Activated naive CD4-positive, alpha-beta T cell treated with anti-CD3 and anti-CD28 coated beads for 36 hours (primary cell): ENCODE measurements at regions not wholly inside any gene's neighbourhood (a gene's known extent, or its start where the extent isn't known, plus 50 kb on each side); places are given as distances from the start of the nearest gene placed in this dataset.
A peak's percentile ranks its signal among the peaks of the same experiment; 100 is the strongest.

ENCODE experiments used
- CTCF ChIA-PET: fragments of 350-600 bp; sonication (Branson Sonifier 250); formaldehyde crosslinking; loops from one replicate; lab custom pipeline; 2021; ENCODE audit warnings: antibody characterized with exemption; lab: Charles Lee
- DNase-seq: peaks from one replicate; pipeline ENCODE4 v3.0.0-alpha.2; 2020
- H3K27ac Mint-ChIP-seq: one replicate; pipeline ENCODE4 v1.8.0; 2021; ENCODE audit warnings: mild to moderate bottlenecking, mixed read lengths
- H3K27me3 Mint-ChIP-seq: one replicate; pipeline ENCODE4 v1.8.0; 2021; ENCODE audit warnings: low read depth, mixed read lengths
- H3K36me3 Mint-ChIP-seq: one replicate; pipeline ENCODE4 v1.8.0; 2021; ENCODE audit warnings: low read depth, mixed read lengths
- H3K4me1 Mint-ChIP-seq: one replicate; pipeline ENCODE4 v1.8.0; 2021; ENCODE audit warnings: low read depth, mixed read lengths
- H3K4me3 Mint-ChIP-seq: one replicate; pipeline ENCODE4 v1.8.0; 2021; ENCODE audit warnings: mild to moderate bottlenecking, moderate library complexity, mixed read lengths
- H3K9me3 Mint-ChIP-seq: one replicate; pipeline ENCODE4 v1.8.0; 2021; ENCODE audit warnings: mixed read lengths
- intact Hi-C: fragments of 100-400 bp; cut with micrococcal nuclease; formaldehyde crosslinking; loops from one replicate; pipeline ENCODE4 v1.15.1; 2023

GRCh38 chr17:412211-413015 lies 59.8 kb upstream of the RPH3AL start:
- Mint-ChIP-seq H3K4me1 (peaks cover 74% of the 10 kb centered on the region), H3K4me3 (peak overlapping the region; percentile 80), H3K9me3 (no peaks in the 10 kb centered on the region), H3K27me3 (peaks cover 3% of the 10 kb centered on the region), H3K27ac (peak overlapping the region; percentile 99), H3K36me3 (peaks cover 31% of the 10 kb centered on the region)
- CTCF ChIA-PET = interaction anchor here (0.5 to 3.2 kb wide), 46 partner anchors 9 to 569 kb away, joined by 3 to 124 read pairs (median 4); no protein-coding TSS in a partner anchor
- intact Hi-C loops = loop anchor here (1.0 to 5.0 kb wide), 7 partner anchors 145 to 568 kb away; partner anchors contain the start of genes GLOD4 and MRM3
- DNase-seq = peak; percentile 83

- H3K4me3 Mint-ChIP-seq = peak overlapping the region; percentile 76
- peaks cover 3% of the 10 kb centered on the region for H3K27me3 Mint-ChIP-seq
- peak overlapping the region; percentile 3 for H3K27ac Mint-ChIP-seq
- H3K4me1 Mint-ChIP-seq = peaks cover 75% of the 10 kb centered on the region
- intact Hi-C loops = loop anchor here (1.0 to 5.0 kb wide), 7 partner anchors 146 to 569 kb away; partner anchors contain the start of genes GLOD4 and MRM3
- DNase-seq = no peak
- CTCF ChIA-PET = interaction anchor here (0.5 to 3.2 kb wide), 35 partner anchors 10 to 551 kb away, joined by 3 to 124 read pairs (median 5); no protein-coding TSS in a partner anchor
- peaks cover 33% of the 10 kb centered on the region for H3K36me3 Mint-ChIP-seq
- H3K9me3 Mint-ChIP-seq = no peaks in the 10 kb centered on the region
Observed at GRCh38 chr17:411421-412120, 59.0 kb upstream of the RPH3AL start.

- Mint-ChIP-seq H3K4me3 (peak overlapping the region; percentile 76), H3K9me3 (no peaks in the 10 kb centered on the region), H3K36me3 (peaks cover 30% of the 10 kb centered on the region), H3K27me3 (peaks cover 3% of the 10 kb centered on the region), H3K27ac (peak overlapping the region; percentile 89), H3K4me1 (peaks cover 70% of the 10 kb centered on the region)
- peak; percentile 56 for DNase-seq
- CTCF ChIA-PET = interaction anchor here (1.1 to 3.2 kb wide), 9 partner anchors 32 to 289 kb away, joined by 3 to 124 read pairs (median 8); no protein-coding TSS in a partner anchor
- intact Hi-C loops = loop anchor here (1.0 to 5.0 kb wide), 3 partner anchors 147 to 586 kb away; no protein-coding TSS in a partner anchor
Observed at GRCh38 chr17:410543-411401, 58.2 kb upstream of the RPH3AL start.

GRCh38 chr17:409848-410542 lies 57.4 kb upstream of the RPH3AL start:
- Mint-ChIP-seq H3K27me3 (peaks cover 3% of the 10 kb centered on the region), H3K27ac (peak overlapping the region; percentile 89), H3K4me3 (peak overlapping the region; percentile 76), H3K9me3 (no peaks in the 10 kb centered on the region), H3K36me3 (peaks cover 30% of the 10 kb centered on the region), H3K4me1 (peaks cover 66% of the 10 kb centered on the region)
- peak; percentile 100 for DNase-seq
- intact Hi-C loops = loop anchor here (1.0 to 5.0 kb wide), 3 partner anchors 147 to 586 kb away; no protein-coding TSS in a partner anchor
- CTCF ChIA-PET = interaction anchor here (3.2 kb wide), 1 partner anchor 290 kb away, joined by 124 read pairs; no protein-coding TSS in a partner anchor

GRCh38 chr17:409308-409847 lies 56.8 kb upstream of the RPH3AL start:
- CTCF ChIA-PET = no interaction called here
- peaks cover 28% of the 10 kb centered on the region for H3K36me3 Mint-ChIP-seq
- DNase-seq = no peak
- intact Hi-C loops = no loop called here
- peak overlapping the region; percentile 89 for H3K27ac Mint-ChIP-seq
- H3K4me1 Mint-ChIP-seq = peaks cover 62% of the 10 kb centered on the region
- peaks cover 3% of the 10 kb centered on the region for H3K27me3 Mint-ChIP-seq
- peak overlapping the region; percentile 76 for H3K4me3 Mint-ChIP-seq
- no peaks in the 10 kb centered on the region for H3K9me3 Mint-ChIP-seq

- H3K4me1 Mint-ChIP-seq = peaks cover 30% of the 10 kb centered on the region
- intact Hi-C loops = no loop called here
- H3K27me3 Mint-ChIP-seq = no peaks in the 10 kb centered on the region
- CTCF ChIA-PET = no interaction called here
- H3K27ac Mint-ChIP-seq = no peak overlapping the region
- no peak for DNase-seq
- no peaks in the 10 kb centered on the region for H3K9me3 Mint-ChIP-seq
- no peak overlapping the region for H3K4me3 Mint-ChIP-seq
- H3K36me3 Mint-ChIP-seq = peaks cover 14% of the 10 kb centered on the region
Observed at GRCh38 chr17:404703-405102, 52.1 kb upstream of the RPH3AL start.
